ENCODE measurements at regions not wholly inside any gene's neighbourhood (a gene's known extent, or its start where the extent isn't known, plus 50 kb on each side); places are given as distances from the start of the nearest gene placed in this dataset.

GRCh38 chr10:47188156-47188555 lies 111.8 kb upstream of the GDF10 start:
- 98% methylated on average over 3 of the region's 3 CpGs for WGBS (ENCODE audit: low lambda C conversion rate, missing lambda C conversion rate)
- no peaks in the 10 kb centered on the region for H3K79me2 ChIP-seq
- H3K4me2 ChIP-seq = no peak overlapping the region
- no peak for DNase-seq (ENCODE audit: low spot score)
- H3K36me3 ChIP-seq (replicated peaks; ENCODE audit: insufficient read depth, low read depth) = no peaks in the 10 kb centered on the region
- no peak for TF ChIP-seq EZH2 (IDR thresholded peaks at IDR 0.05; ENCODE audit: borderline replicate concordance)
- no peak for TF ChIP-seq CTCF (IDR thresholded peaks at IDR 0.05; ENCODE audit: poor library complexity)
- no peak for TF ChIP-seq EZH2phosphoT487 (IDR thresholded peaks at IDR 0.05; ENCODE audit: low read depth, severe bottlenecking, unreplicated experiment)
- no peak overlapping the region for H2AFZ ChIP-seq
- H3K27me3 ChIP-seq = no peaks in the 10 kb centered on the region
- no peaks in the 10 kb centered on the region for H3K9me2 ChIP-seq (replicated peaks; ENCODE audit: insufficient read depth)
- H3K9me3 ChIP-seq (ENCODE audit: low read depth) = no peaks in the 10 kb centered on the region
- H4K20me1 ChIP-seq (ENCODE audit: insufficient read depth, poor library complexity, severe bottlenecking) = no peaks in the 10 kb centered on the region
- H3K4me3 ChIP-seq = no peak overlapping the region
- H3K4me1 ChIP-seq (ENCODE audit: insufficient read depth) = no peaks in the 10 kb centered on the region
- H3K27ac ChIP-seq = no peak overlapping the region

- WGBS (ENCODE audit: low lambda C conversion rate, missing lambda C conversion rate) = 93% methylated on average over 6 of the region's 6 CpGs
- no peaks in the 10 kb centered on the region for H3K4me1 ChIP-seq (ENCODE audit: insufficient read depth)
- H3K4me2 ChIP-seq = no peak overlapping the region
- TF ChIP-seq CTCF (IDR thresholded peaks at IDR 0.05; ENCODE audit: poor library complexity) (no peak), EZH2phosphoT487 (IDR thresholded peaks at IDR 0.05; ENCODE audit: low read depth, severe bottlenecking, unreplicated experiment) (no peak), EZH2 (IDR thresholded peaks at IDR 0.05; ENCODE audit: borderline replicate concordance) (no peak)
- no peak overlapping the region for H2AFZ ChIP-seq
- H4K20me1 ChIP-seq (ENCODE audit: insufficient read depth, poor library complexity, severe bottlenecking) = no peaks in the 10 kb centered on the region
- DNase-seq (ENCODE audit: low spot score) = no peak
- H3K79me2 ChIP-seq = no peaks in the 10 kb centered on the region
- no peaks in the 10 kb centered on the region for H3K9me2 ChIP-seq (replicated peaks; ENCODE audit: insufficient read depth)
- no peaks in the 10 kb centered on the region for H3K27me3 ChIP-seq
- no peak overlapping the region for H3K27ac ChIP-seq
- H3K4me3 ChIP-seq = no peak overlapping the region
- H3K9me3 ChIP-seq (ENCODE audit: low read depth) = no peaks in the 10 kb centered on the region
- no peaks in the 10 kb centered on the region for H3K36me3 ChIP-seq (replicated peaks; ENCODE audit: insufficient read depth, low read depth)
These were observed 110.2 kb upstream of the GDF10 start for GRCh38 chr10:47189802-47190201.

- 62% methylated on average over 5 of the region's 5 CpGs for WGBS (ENCODE audit: low lambda C conversion rate, missing lambda C conversion rate)
- Histone ChIP-seq H3K27ac (no peak overlapping the region), H3K4me1 (ENCODE audit: insufficient read depth) (no peaks in the 10 kb centered on the region), H3K4me3 (no peak overlapping the region), H3K4me2 (no peak overlapping the region), H3K9me3 (ENCODE audit: low read depth) (no peaks in the 10 kb centered on the region), H4K20me1 (ENCODE audit: insufficient read depth, poor library complexity, severe bottlenecking) (no peaks in the 10 kb centered on the region), H3K36me3 (replicated peaks; ENCODE audit: insufficient read depth, low read depth) (no peaks in the 10 kb centered on the region), H3K79me2 (no peaks in the 10 kb centered on the region), H3K9me2 (replicated peaks; ENCODE audit: insufficient read depth) (no peaks in the 10 kb centered on the region), H3K27me3 (no peaks in the 10 kb centered on the region), H2AFZ (no peak overlapping the region)
- no peak for TF ChIP-seq CTCF (IDR thresholded peaks at IDR 0.05; ENCODE audit: poor library complexity)
- no peak for TF ChIP-seq EZH2phosphoT487 (IDR thresholded peaks at IDR 0.05; ENCODE audit: low read depth, severe bottlenecking, unreplicated experiment)
- no peak for TF ChIP-seq EZH2 (IDR thresholded peaks at IDR 0.05; ENCODE audit: borderline replicate concordance)
- no peak for DNase-seq (ENCODE audit: low spot score)
These were observed 109.7 kb upstream of the GDF10 start for GRCh38 chr10:47190301-47190700.

Measured in hepatocyte (in vitro differentiated cells).